Progenitor cell of endocrine pancreas (in vitro differentiated cells): ENCODE measurements at regions not wholly inside any gene's neighbourhood (a gene's known extent, or its start where the extent isn't known, plus 50 kb on each side); places are given as distances from the start of the nearest gene placed in this dataset.

Experiments
- DNase-seq: peaks from one replicate; pipeline ENCODE4 v3.0.0; 2021; ENCODE audit warnings: low spot score; ENCODE audit not compliant: unreplicated experiment
- H3K27ac Mint-ChIP-seq: 2 replicates; pipeline ENCODE4 v1.8.0; 2021; ENCODE audit warnings: mild to moderate bottlenecking, moderate library complexity, mixed read lengths
- H3K27me3 Mint-ChIP-seq: 2 replicates; pipeline ENCODE4 v1.8.0; 2021; ENCODE audit warnings: mixed read lengths
- H3K36me3 Mint-ChIP-seq: 2 replicates; pipeline ENCODE4 v1.8.0; 2022; ENCODE audit warnings: mixed read lengths; ENCODE audit not compliant: insufficient read depth
- H3K4me1 Mint-ChIP-seq: 2 replicates; pipeline ENCODE4 v1.8.0; 2021; ENCODE audit warnings: low read depth, mixed read lengths
- H3K4me3 Mint-ChIP-seq: 2 replicates; pipeline ENCODE4 v1.8.0; 2021; ENCODE audit warnings: low read depth, mild to moderate bottlenecking, moderate library complexity, mixed read lengths
- H3K9me3 Mint-ChIP-seq: 2 replicates; pipeline ENCODE4 v1.8.0; 2021; ENCODE audit warnings: low read depth, mixed read lengths
- CTCF ChIP-seq: fragments of 200-600 bp; sonication (generic); IDR thresholded peaks from one replicate; pipeline ENCODE4 v1.5.0; 2021; ENCODE audit warnings: antibody characterized with exemption, mild to moderate bottlenecking; ENCODE audit not compliant: unreplicated experiment

DNA sequence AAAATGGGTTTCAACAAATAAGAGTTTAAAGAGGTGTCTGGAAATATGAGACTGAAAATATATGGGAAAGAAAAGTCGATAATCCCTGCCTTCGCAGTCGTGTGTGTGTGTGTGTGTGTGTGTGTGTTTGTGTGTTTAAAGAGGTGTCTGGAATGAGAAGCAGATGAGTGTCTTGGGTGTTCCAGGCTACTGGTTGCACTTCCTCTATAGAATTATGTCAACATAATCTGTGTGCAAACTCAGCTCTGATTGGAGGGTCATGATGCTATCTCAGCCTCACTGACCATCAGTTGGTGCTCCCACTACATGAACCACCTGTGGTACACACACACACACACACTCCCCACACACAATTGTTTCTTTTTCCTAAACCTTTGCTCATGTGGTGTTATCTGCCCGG, 347.3 kb downstream of the NPIPA8 start:
- peaks cover 20% of the 10 kb centered on the region for H3K27me3 Mint-ChIP-seq
- no peak overlapping the region for H3K27ac Mint-ChIP-seq

DNA sequence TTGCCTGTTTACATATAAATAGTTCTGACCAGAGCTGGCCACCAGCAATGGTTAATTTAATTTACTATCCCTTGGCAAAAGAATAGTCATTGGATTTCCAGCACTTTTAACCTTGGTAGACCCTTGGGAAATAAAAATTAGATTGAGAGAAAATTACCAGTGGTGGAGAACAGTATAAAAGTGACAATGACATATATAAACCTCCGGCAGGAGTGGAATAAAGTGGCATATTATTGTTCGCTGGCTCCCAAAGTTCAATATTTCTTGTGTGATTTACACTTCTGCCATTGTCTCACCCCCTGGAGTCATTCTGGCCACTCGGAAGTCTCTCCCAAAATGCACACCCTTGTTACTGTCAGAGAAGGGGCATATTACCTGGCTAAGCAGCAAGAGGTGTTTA, 347.7 kb downstream of the NPIPA8 start:
- H3K27ac Mint-ChIP-seq, result no peak overlapping the region
- DNase-seq, result no peak
- H3K9me3 Mint-ChIP-seq, result no peaks in the 10 kb centered on the region
- H3K27me3 Mint-ChIP-seq, result peaks cover 16% of the 10 kb centered on the region
- no peaks in the 10 kb centered on the region for H3K36me3 Mint-ChIP-seq
- H3K4me3 Mint-ChIP-seq, result no peak overlapping the region
- no peak for TF ChIP-seq CTCF
- H3K4me1 Mint-ChIP-seq, result no peaks in the 10 kb centered on the region

More for the DNA sequence above, 347.3 kb downstream of the NPIPA8 start:
- DNase-seq, result no peak
- Mint-ChIP-seq H3K4me1 (no peaks in the 10 kb centered on the region), H3K4me3 (no peak overlapping the region), H3K9me3 (no peaks in the 10 kb centered on the region), H3K36me3 (no peaks in the 10 kb centered on the region)
- no peak for TF ChIP-seq CTCF

DNA sequence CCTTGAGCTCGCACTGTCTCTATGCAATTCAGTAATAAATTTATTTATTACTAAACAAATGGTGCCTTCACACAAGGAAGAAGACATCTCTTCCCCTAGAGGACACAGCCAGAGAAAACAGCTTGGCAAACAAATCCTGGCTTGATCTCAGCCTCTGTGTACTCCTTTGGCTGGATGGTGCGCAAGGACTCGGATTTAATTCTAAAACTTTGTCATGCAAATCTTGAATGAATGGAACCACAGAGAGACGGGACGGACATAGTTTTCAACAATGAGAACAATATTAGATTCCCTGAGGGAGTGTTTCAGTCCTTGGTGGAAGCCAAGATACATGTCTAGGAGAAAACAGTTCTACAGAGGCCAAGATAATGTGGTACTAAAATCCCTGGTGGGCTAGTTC, 349.5 kb downstream of the NPIPA8 start:
- Mint-ChIP-seq H3K27me3 (peaks cover 8% of the 10 kb centered on the region), H3K9me3 (no peaks in the 10 kb centered on the region), H3K36me3 (no peaks in the 10 kb centered on the region), H3K4me3 (no peak overlapping the region), H3K27ac (no peak overlapping the region), H3K4me1 (no peaks in the 10 kb centered on the region)
- no peak for TF ChIP-seq CTCF
- DNase-seq, result no peak

DNA sequence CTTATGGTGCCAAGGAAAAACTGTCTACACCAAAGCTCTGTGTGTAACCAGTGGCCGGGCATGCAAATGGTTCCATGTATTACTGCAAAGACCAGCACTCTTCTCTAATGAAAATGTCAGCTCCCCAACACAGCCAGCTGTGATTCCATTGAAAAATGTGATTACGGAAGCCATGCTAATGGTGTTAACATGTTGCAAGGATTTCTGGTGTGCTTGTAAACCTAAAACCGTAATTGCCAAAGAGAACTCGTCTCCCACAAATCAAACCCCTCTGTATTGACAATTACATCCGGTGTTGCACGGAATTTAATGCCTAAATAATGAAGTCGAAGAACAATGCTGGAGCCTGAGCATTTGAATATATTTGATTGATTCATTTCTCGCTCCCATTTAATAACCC, 351.7 kb downstream of the NPIPA8 start:
- Mint-ChIP-seq H3K27ac (no peak overlapping the region), H3K4me1 (no peaks in the 10 kb centered on the region), H3K9me3 (no peaks in the 10 kb centered on the region), H3K4me3 (no peak overlapping the region), H3K36me3 (no peaks in the 10 kb centered on the region), H3K27me3 (no peaks in the 10 kb centered on the region)
- no peak for TF ChIP-seq CTCF
- no peak for DNase-seq

- Mint-ChIP-seq H3K9me3 (no peaks in the 10 kb centered on the region), H3K36me3 (no peaks in the 10 kb centered on the region), H3K27ac (no peak overlapping the region), H3K4me3 (no peak overlapping the region), H3K27me3 (no peaks in the 10 kb centered on the region), H3K4me1 (no peaks in the 10 kb centered on the region)
- DNase-seq, result no peak
- TF ChIP-seq CTCF, result no peak
Observed at GRCh38 chr16:17983847-17984639, 352.5 kb downstream of the NPIPA8 start.
